Karpas-422 (cell line): ENCODE measurements at regions not wholly inside any gene's neighbourhood (a gene's known extent, or its start where the extent isn't known, plus 50 kb on each side); places are given as distances from the start of the nearest gene placed in this dataset.

ENCODE experiments used
- DNase-seq: peaks from one replicate; pipeline ENCODE4 v3.0.0-alpha.2; 2015
- H2AFZ ChIP-seq: fragments of 200-600 bp; sonication (generic); 2 replicates; pipeline ENCODE4 v1.6.1; 2014; ENCODE audit warnings: antibody characterized with exemption, low read length, mixed read lengths
- H3K27ac ChIP-seq: fragments of 200-600 bp; sonication (generic); 2 replicates; pipeline ENCODE4 v1.5.1; 2014; ENCODE audit warnings: mild to moderate bottlenecking, low read length, moderate library complexity
- H3K27me3 ChIP-seq: fragments of 200-600 bp; sonication (generic); 2 replicates; pipeline ENCODE4 v1.6.1; 2014; ENCODE audit warnings: low read length, mixed read lengths
- H3K36me3 ChIP-seq: fragments of 200-600 bp; sonication (generic); 2 replicates; pipeline ENCODE4 v1.6.1; 2014; ENCODE audit warnings: low read length, mixed read lengths; ENCODE audit not compliant: insufficient read depth
- H3K4me1 ChIP-seq: fragments of 200-600 bp; sonication (generic); 2 replicates; pipeline ENCODE4 v1.6.1; 2014; ENCODE audit warnings: mild to moderate bottlenecking, low read length, mixed read lengths
- H3K4me2 ChIP-seq: fragments of 200-600 bp; sonication (generic); 2 replicates; pipeline ENCODE4 v1.6.1; 2014; ENCODE audit warnings: low read length, low read depth, mild to moderate bottlenecking; ENCODE audit not compliant: poor library complexity, severe bottlenecking
- H3K4me3 ChIP-seq: fragments of 200-600 bp; sonication (generic); 2 replicates; pipeline ENCODE4 v1.5.1; 2014; ENCODE audit warnings: mild to moderate bottlenecking, antibody characterized with exemption, low read length, mixed read lengths
- H3K79me2 ChIP-seq: fragments of 200-600 bp; sonication (generic); 2 replicates; pipeline ENCODE4 v1.6.1; 2014; ENCODE audit warnings: mild to moderate bottlenecking, low read length, mixed read lengths
- H3K9ac ChIP-seq: fragments of 200-600 bp; sonication (generic); 2 replicates; pipeline ENCODE4 v1.6.0; 2014; ENCODE audit warnings: low read length
- H3K9me2 ChIP-seq: fragments of 200-600 bp; sonication (generic), shearing (Covaris generic); replicated peaks from 2 replicates; pipeline ENCODE4 v1.6.0; 2014; ENCODE audit warnings: mild to moderate bottlenecking, low read length, moderate library complexity; ENCODE audit not compliant: insufficient read depth
- H3K9me3 ChIP-seq: fragments of 300-700, 200-600 bp; sonication (generic); 2 replicates; pipeline ENCODE4 v1.6.1; 2014; ENCODE audit warnings: low read length, mixed read lengths
- H4K20me1 ChIP-seq: fragments of 200-600 bp; sonication (generic); 2 replicates; pipeline ENCODE4 v1.6.1; 2014; ENCODE audit warnings: mild to moderate bottlenecking, antibody characterized with exemption, low read length, low read depth; ENCODE audit not compliant: insufficient read depth

GRCh38 chr4:36771411-36772153 is 473.0 kb upstream of the NWD2 start:
- no peaks in the 10 kb centered on the region for H3K27me3 ChIP-seq
- H3K36me3 ChIP-seq: no peaks in the 10 kb centered on the region
- H3K4me1 ChIP-seq: peaks cover 8% of the 10 kb centered on the region
- H3K4me2 ChIP-seq: no peak overlapping the region
- no peaks in the 10 kb centered on the region for H3K79me2 ChIP-seq
- no peak overlapping the region for H2AFZ ChIP-seq
- no peak overlapping the region for H3K9ac ChIP-seq
- no peaks in the 10 kb centered on the region for H3K9me2 ChIP-seq
- no peak overlapping the region for H3K27ac ChIP-seq
- H3K9me3 ChIP-seq: no peaks in the 10 kb centered on the region
- no peaks in the 10 kb centered on the region for H4K20me1 ChIP-seq
- H3K4me3 ChIP-seq: no peak overlapping the region
- no peak for DNase-seq

GRCh38 chr4:36772154-36772516 is 472.4 kb upstream of the NWD2 start:
- DNase-seq: no peak
- Histone ChIP-seq H3K27me3 (no peaks in the 10 kb centered on the region), H3K4me2 (no peak overlapping the region), H4K20me1 (no peaks in the 10 kb centered on the region), H3K9ac (no peak overlapping the region), H3K9me3 (no peaks in the 10 kb centered on the region), H2AFZ (no peak overlapping the region), H3K27ac (no peak overlapping the region), H3K79me2 (no peaks in the 10 kb centered on the region), H3K36me3 (no peaks in the 10 kb centered on the region), H3K4me1 (peaks cover 8% of the 10 kb centered on the region), H3K4me3 (no peak overlapping the region), H3K9me2 (no peaks in the 10 kb centered on the region)

GRCh38 chr4:36773467-36773866 is 471.1 kb upstream of the NWD2 start:
- DNase-seq: no peak
- Histone ChIP-seq H3K4me3 (no peak overlapping the region), H3K9me2 (no peaks in the 10 kb centered on the region), H3K9me3 (no peaks in the 10 kb centered on the region), H3K9ac (no peak overlapping the region), H3K4me2 (no peak overlapping the region), H3K79me2 (no peaks in the 10 kb centered on the region), H3K4me1 (peaks cover 8% of the 10 kb centered on the region), H3K36me3 (no peaks in the 10 kb centered on the region), H3K27me3 (no peaks in the 10 kb centered on the region), H3K27ac (no peak overlapping the region), H2AFZ (no peak overlapping the region), H4K20me1 (no peaks in the 10 kb centered on the region)

- Histone ChIP-seq H3K36me3 (no peaks in the 10 kb centered on the region), H4K20me1 (no peaks in the 10 kb centered on the region), H3K79me2 (no peaks in the 10 kb centered on the region), H3K27ac (no peak overlapping the region), H3K4me3 (no peak overlapping the region), H3K9me3 (no peaks in the 10 kb centered on the region), H3K9me2 (no peaks in the 10 kb centered on the region), H3K4me1 (peaks cover 8% of the 10 kb centered on the region), H2AFZ (no peak overlapping the region), H3K4me2 (peak overlapping the region; percentile 18), H3K9ac (no peak overlapping the region), H3K27me3 (no peaks in the 10 kb centered on the region)
- DNase-seq: no peak
Measured at GRCh38 chr4:36775544-36775943, 469.0 kb upstream of the NWD2 start.

DNA sequence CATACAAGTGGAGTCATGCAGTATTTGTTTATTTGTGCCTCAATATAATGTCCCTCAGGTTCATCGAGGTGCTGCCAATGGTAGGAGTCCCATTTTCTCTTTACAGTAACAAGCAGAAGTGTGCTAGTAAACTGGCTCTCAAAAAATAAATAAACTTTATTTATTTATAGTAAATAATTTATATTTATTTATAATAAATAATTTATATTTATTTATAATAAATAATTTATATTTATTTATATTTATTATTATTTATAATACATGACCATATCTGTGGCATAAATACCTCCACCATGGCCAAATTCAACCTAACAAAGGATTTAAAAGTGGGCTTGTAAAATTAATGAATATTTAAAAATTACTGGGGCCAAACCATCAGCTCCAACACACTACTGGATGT is 464.9 kb upstream of the NWD2 start:
- no peaks in the 10 kb centered on the region for H3K36me3 ChIP-seq
- H3K4me2 ChIP-seq: no peak overlapping the region
- H3K9me2 ChIP-seq: no peaks in the 10 kb centered on the region
- H3K9ac ChIP-seq: no peak overlapping the region
- H3K27me3 ChIP-seq: no peaks in the 10 kb centered on the region
- DNase-seq: no peak
- H2AFZ ChIP-seq: no peak overlapping the region
- H4K20me1 ChIP-seq: no peaks in the 10 kb centered on the region
- H3K9me3 ChIP-seq: no peaks in the 10 kb centered on the region
- H3K27ac ChIP-seq: no peak overlapping the region
- H3K4me3 ChIP-seq: no peak overlapping the region
- H3K79me2 ChIP-seq: no peaks in the 10 kb centered on the region
- peaks cover 8% of the 10 kb centered on the region for H3K4me1 ChIP-seq

DNA sequence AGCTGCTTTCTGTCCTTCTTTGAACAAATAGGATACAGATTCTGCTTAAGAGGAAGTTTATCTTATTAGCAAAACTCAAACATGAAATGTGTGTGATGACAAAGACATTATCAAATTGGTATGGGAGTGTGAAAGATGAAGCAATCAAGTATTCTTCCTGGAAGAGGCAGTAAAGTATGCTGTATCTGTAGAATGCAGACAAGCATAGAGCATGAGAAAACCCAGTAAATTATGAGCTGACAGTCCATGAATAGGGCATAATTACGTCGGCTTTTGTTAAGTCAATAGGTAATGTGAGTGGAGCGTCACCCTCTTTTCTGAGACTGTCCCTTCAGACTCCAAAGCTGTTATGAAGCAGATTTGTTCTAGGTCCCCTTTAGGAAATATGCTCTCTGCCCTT is 458.6 kb upstream of the NWD2 start:
- no peak overlapping the region for H3K4me2 ChIP-seq
- H3K79me2 ChIP-seq: no peaks in the 10 kb centered on the region
- no peak overlapping the region for H3K9ac ChIP-seq
- no peak overlapping the region for H3K4me3 ChIP-seq
- no peak overlapping the region for H2AFZ ChIP-seq
- H3K9me3 ChIP-seq: no peaks in the 10 kb centered on the region
- no peak overlapping the region for H3K27ac ChIP-seq
- H3K9me2 ChIP-seq: no peaks in the 10 kb centered on the region
- H3K27me3 ChIP-seq: no peaks in the 10 kb centered on the region
- no peaks in the 10 kb centered on the region for H3K36me3 ChIP-seq
- no peak for DNase-seq
- H4K20me1 ChIP-seq: no peaks in the 10 kb centered on the region
- no peaks in the 10 kb centered on the region for H3K4me1 ChIP-seq

DNA sequence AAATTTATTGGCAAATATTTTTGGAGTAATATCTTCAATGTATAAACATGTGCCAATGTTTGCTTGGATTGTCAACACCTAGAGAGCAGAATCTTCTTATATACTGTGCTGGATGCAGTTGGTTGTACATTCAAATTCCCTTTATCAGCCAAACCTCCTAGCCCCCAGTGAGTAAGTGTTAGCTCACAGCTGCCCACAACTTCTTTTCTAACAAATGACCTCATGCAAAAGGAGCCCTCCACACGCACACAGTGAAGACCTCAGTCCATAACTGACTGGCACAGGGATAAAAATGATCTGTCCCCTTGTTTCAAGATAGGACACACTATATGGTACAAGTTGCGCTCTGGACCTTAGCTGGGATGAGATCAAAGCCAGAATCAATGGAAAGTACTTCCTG is 458.0 kb upstream of the NWD2 start:
- Histone ChIP-seq H3K9me3 (no peaks in the 10 kb centered on the region), H3K27ac (no peak overlapping the region), H4K20me1 (no peaks in the 10 kb centered on the region), H3K9ac (no peak overlapping the region), H3K27me3 (no peaks in the 10 kb centered on the region), H3K4me2 (no peak overlapping the region), H3K79me2 (no peaks in the 10 kb centered on the region), H2AFZ (no peak overlapping the region), H3K4me3 (no peak overlapping the region), H3K4me1 (no peaks in the 10 kb centered on the region), H3K36me3 (no peaks in the 10 kb centered on the region), H3K9me2 (no peaks in the 10 kb centered on the region)
- no peak for DNase-seq

- Histone ChIP-seq H3K36me3 (no peaks in the 10 kb centered on the region), H3K27ac (no peak overlapping the region), H2AFZ (no peak overlapping the region), H3K9me3 (no peaks in the 10 kb centered on the region), H4K20me1 (no peaks in the 10 kb centered on the region), H3K9ac (no peak overlapping the region), H3K9me2 (no peaks in the 10 kb centered on the region), H3K27me3 (no peaks in the 10 kb centered on the region), H3K4me2 (no peak overlapping the region), H3K4me1 (no peaks in the 10 kb centered on the region), H3K79me2 (no peaks in the 10 kb centered on the region), H3K4me3 (no peak overlapping the region)
- DNase-seq: no peak
Measured at GRCh38 chr4:36794716-36795115, 449.8 kb upstream of the NWD2 start.

DNA sequence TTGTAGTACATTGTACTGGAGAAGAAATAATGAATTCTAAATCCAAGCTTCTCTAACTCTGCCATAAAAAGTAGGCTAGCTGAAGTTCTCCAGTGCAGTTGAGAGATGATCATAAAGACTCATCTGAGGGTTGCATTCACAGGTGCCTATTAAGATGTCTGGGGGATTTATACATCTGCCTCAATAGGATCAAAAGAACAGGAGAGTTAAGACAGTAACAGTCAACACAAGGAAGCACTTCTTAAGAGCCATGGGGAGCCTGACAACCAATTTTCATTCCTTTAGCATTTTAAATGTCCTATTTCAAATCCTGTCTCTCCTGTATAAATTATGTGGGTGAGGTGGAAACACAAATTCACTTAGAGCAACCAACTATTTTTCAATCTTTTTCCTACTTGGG is 432.4 kb upstream of the NWD2 start:
- no peak for DNase-seq
- Histone ChIP-seq H3K9ac (no peak overlapping the region), H2AFZ (no peak overlapping the region), H3K9me3 (no peaks in the 10 kb centered on the region), H3K4me2 (no peak overlapping the region), H4K20me1 (no peaks in the 10 kb centered on the region), H3K27ac (no peak overlapping the region), H3K4me1 (no peaks in the 10 kb centered on the region), H3K27me3 (no peaks in the 10 kb centered on the region), H3K4me3 (no peak overlapping the region), H3K36me3 (no peaks in the 10 kb centered on the region), H3K9me2 (no peaks in the 10 kb centered on the region), H3K79me2 (no peaks in the 10 kb centered on the region)
